Keratinocyte (primary cell): ENCODE measurements at regions not wholly inside any gene's neighbourhood (a gene's known extent, or its start where the extent isn't known, plus 50 kb on each side); places are given as distances from the start of the nearest gene placed in this dataset.

Experiments
- DNase-seq: peaks from one replicate; pipeline ENCODE4 v3.0.0-alpha.2; 2011; ENCODE audit warnings: low read depth, missing footprints, low spot score
- FAIRE-seq: peaks from 2 replicates; lab custom pipeline; 2011; peaks lifted over from hg19 to GRCh38; lab: Jason Lieb, UNC
- H2AFZ ChIP-seq: 2 replicates; pipeline ENCODE4 v1.6.0; 2012; ENCODE audit warnings: low read length, control low read depth, inconsistent platforms; ENCODE audit not compliant: control insufficient read depth
- H3K27ac ChIP-seq: 2 replicates; pipeline ENCODE4 v1.5.1; 2011; ENCODE audit warnings: low read length; ENCODE audit not compliant: control insufficient read depth, insufficient read depth
- H3K27me3 ChIP-seq: 3 replicates; pipeline ENCODE4 v1.6.0; 2011; ENCODE audit warnings: low read length; ENCODE audit not compliant: control insufficient read depth, insufficient read depth; ENCODE audit errors: extremely low read depth
- H3K36me3 ChIP-seq, 2 experiments: 2 replicates in 1 of 2; 3 replicates in 1 of 2; pipeline ENCODE4 v1.5.1; 2011; ENCODE audit warnings: low read length in 2 of 2, mild to moderate bottlenecking in 1 of 2; ENCODE audit not compliant: control insufficient read depth in 2 of 2, insufficient read depth in 2 of 2; ENCODE audit errors: extremely low read depth in 1 of 2
- H3K4me1 ChIP-seq: 3 replicates; pipeline ENCODE4 v1.5.1; 2011; ENCODE audit warnings: low read length; ENCODE audit not compliant: control insufficient read depth, insufficient read depth; ENCODE audit errors: extremely low read depth
- H3K4me2 ChIP-seq: 3 replicates; pipeline ENCODE4 v1.6.0; 2011; ENCODE audit warnings: low read depth, low read length; ENCODE audit not compliant: control insufficient read depth, insufficient read depth; ENCODE audit errors: extremely low read depth
- H3K4me3 ChIP-seq, 3 experiments: fragments of 200-600 bp in 1 of 3; sonication (generic) in 1 of 3; 2 replicates in 2 of 3; 3 replicates in 1 of 3; pipeline ENCODE4 v1.5.1; 2011 to 2016; ENCODE audit warnings: low read length in 3 of 3, mild to moderate bottlenecking in 3 of 3, control low read depth in 2 of 3, inconsistent platforms in 1 of 3, low read depth in 1 of 3, mixed read lengths in 1 of 3, mixed run types in 1 of 3, moderate library complexity in 1 of 3; ENCODE audit not compliant: control insufficient read depth in 2 of 3, insufficient read depth in 2 of 3; ENCODE audit errors: extremely low read depth in 1 of 3
- H3K79me2 ChIP-seq: 2 replicates; pipeline ENCODE4 v1.6.0; 2012; ENCODE audit warnings: low read length; ENCODE audit not compliant: control insufficient read depth, insufficient read depth
- H3K9ac ChIP-seq: 3 replicates; pipeline ENCODE4 v1.6.0; 2011; ENCODE audit warnings: low read length; ENCODE audit not compliant: control insufficient read depth, insufficient read depth; ENCODE audit errors: extremely low read depth
- H3K9me1 ChIP-seq: 3 replicates; pipeline ENCODE4 v1.6.0; 2011; ENCODE audit warnings: low read length; ENCODE audit not compliant: control insufficient read depth, insufficient read depth; ENCODE audit errors: extremely low read depth
- H3K9me3 ChIP-seq: 2 replicates; pipeline ENCODE4 v1.5.1; 2012; ENCODE audit warnings: low read depth, low read length; ENCODE audit not compliant: control insufficient read depth
- H4K20me1 ChIP-seq: 3 replicates; pipeline ENCODE4 v1.6.0; 2011; ENCODE audit warnings: low read length; ENCODE audit not compliant: control insufficient read depth, insufficient read depth; ENCODE audit errors: extremely low read depth
- EZH2 ChIP-seq: IDR thresholded peaks from one replicate; pipeline ENCODE4 v1.6.1; 2012; ENCODE audit warnings: inconsistent platforms, mild to moderate bottlenecking, low read length, moderate library complexity
- dilution Hi-C: fragments of 300-500 bp; cut with MboI; formaldehyde crosslinking; loops from one replicate; pipeline ENCODE4 v1.7.0; 2020; ENCODE audit warnings: low sequenced_read_pairs; ENCODE audit not compliant: extremely low pct_ligation_motif_present
- TF ChIP-seq, protein P1 (sequence below), 3 experiments: IDR thresholded peaks in 1 of 3; conservative IDR thresholded peaks in 1 of 3; optimal IDR thresholded peaks in 1 of 3; 2 replicates in 2 of 3; 3 replicates in 1 of 3; pipeline versions ENCODE3 to v1.5.1; 2011; ENCODE audit warnings: low read length in 3 of 3, mild to moderate bottlenecking in 3 of 3, moderate library complexity in 2 of 3, control low read depth in 1 of 3, inconsistent platforms in 1 of 3; ENCODE audit not compliant: insufficient read depth in 2 of 3; ENCODE audit errors: extremely low read depth in 1 of 3

DNA sequence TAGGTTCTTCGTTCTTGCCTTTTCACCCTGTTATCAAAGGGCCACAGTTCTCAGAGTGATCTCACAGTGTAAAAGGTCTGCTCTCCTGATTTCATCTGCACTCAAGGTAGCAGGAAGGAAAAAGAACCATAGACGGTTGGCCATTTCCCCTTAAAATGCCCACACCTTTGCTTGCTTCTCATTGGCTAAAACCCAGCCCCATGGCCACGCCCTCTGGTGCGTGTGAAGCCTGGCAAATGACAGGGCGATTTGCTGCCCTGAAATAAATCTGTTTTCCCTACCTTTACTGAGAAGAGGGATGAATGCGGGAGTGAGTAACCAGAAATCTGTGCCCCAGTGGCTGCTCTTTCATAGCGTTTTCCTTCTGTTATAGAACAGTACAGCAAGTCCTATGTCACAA is 269.3 kb downstream of the POU4F1 start:
- Histone ChIP-seq H3K27me3 (no peaks in the 10 kb centered on the region), H3K27ac (no peak overlapping the region), H3K79me2 (no peaks in the 10 kb centered on the region), H3K36me3 (no peaks in the 10 kb centered on the region), H3K4me1 (no peaks in the 10 kb centered on the region), H4K20me1 (no peaks in the 10 kb centered on the region), H3K9me1 (no peaks in the 10 kb centered on the region), H3K4me3 (no peak overlapping the region), H3K9ac (no peak overlapping the region), H3K4me2 (no peak overlapping the region), H2AFZ (no peak overlapping the region), H3K9me3 (no peaks in the 10 kb centered on the region)
- dilution Hi-C loops = no loop called here
- TF ChIP-seq, protein P1, sequence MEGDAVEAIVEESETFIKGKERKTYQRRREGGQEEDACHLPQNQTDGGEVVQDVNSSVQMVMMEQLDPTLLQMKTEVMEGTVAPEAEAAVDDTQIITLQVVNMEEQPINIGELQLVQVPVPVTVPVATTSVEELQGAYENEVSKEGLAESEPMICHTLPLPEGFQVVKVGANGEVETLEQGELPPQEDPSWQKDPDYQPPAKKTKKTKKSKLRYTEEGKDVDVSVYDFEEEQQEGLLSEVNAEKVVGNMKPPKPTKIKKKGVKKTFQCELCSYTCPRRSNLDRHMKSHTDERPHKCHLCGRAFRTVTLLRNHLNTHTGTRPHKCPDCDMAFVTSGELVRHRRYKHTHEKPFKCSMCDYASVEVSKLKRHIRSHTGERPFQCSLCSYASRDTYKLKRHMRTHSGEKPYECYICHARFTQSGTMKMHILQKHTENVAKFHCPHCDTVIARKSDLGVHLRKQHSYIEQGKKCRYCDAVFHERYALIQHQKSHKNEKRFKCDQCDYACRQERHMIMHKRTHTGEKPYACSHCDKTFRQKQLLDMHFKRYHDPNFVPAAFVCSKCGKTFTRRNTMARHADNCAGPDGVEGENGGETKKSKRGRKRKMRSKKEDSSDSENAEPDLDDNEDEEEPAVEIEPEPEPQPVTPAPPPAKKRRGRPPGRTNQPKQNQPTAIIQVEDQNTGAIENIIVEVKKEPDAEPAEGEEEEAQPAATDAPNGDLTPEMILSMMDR (optimal IDR thresholded peaks at IDR 0.05 in 1 of 3, IDR thresholded peaks at IDR 0.05 in 1 of 3, conservative IDR thresholded peaks at IDR 0.05 in 1 of 3; ENCODE audit: extremely low read depth in 1 of 3, insufficient read depth in 2 of 3, low read length in 3 of 3) = no peak
- no peak for TF ChIP-seq EZH2
- DNase-seq (no peak), FAIRE-seq (no peak)

DNA sequence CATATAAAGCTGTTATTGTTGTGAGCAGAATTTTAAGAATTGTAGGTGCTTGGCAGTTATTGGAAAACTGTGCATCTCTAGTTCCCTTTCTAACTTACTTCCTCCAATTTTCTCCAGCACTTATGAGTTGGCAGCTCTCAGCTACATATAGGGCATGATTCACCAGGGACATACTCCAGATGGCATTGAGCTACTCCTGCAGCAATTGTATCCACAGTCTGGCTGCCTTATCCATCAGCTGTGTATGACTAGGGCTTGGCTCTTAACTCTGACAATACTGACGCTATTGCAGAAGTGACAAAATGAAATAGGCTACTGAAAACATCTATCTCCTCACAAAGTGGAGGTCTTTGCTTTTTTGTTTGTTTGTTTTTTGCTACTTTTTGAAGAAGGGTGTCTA is 276.7 kb downstream of the POU4F1 start:
- no peaks in the 10 kb centered on the region for H3K9me1 ChIP-seq
- H3K9ac ChIP-seq = no peak overlapping the region
- H2AFZ ChIP-seq = no peak overlapping the region
- no peaks in the 10 kb centered on the region for H3K36me3 ChIP-seq
- H3K27me3 ChIP-seq = no peaks in the 10 kb centered on the region
- no peak overlapping the region for H3K4me3 ChIP-seq
- TF ChIP-seq, protein P1 (optimal IDR thresholded peaks at IDR 0.05 in 1 of 3, IDR thresholded peaks at IDR 0.05 in 1 of 3, conservative IDR thresholded peaks at IDR 0.05 in 1 of 3; ENCODE audit: extremely low read depth in 1 of 3, insufficient read depth in 2 of 3, low read length in 3 of 3) = no peak
- TF ChIP-seq EZH2 = no peak
- H3K27ac ChIP-seq = no peak overlapping the region
- no peaks in the 10 kb centered on the region for H4K20me1 ChIP-seq
- H3K9me3 ChIP-seq = no peaks in the 10 kb centered on the region
- H3K4me2 ChIP-seq = no peak overlapping the region
- no peaks in the 10 kb centered on the region for H3K4me1 ChIP-seq
- no peak for FAIRE-seq
- dilution Hi-C loops = no loop called here
- no peak for DNase-seq
- no peaks in the 10 kb centered on the region for H3K79me2 ChIP-seq
